Upper lobe of left lung (tissue), 6 donors: ENCODE measurements at regions not wholly inside any gene's neighbourhood (a gene's known extent, or its start where the extent isn't known, plus 50 kb on each side); places are given as distances from the start of the nearest gene placed in this dataset.

ENCODE experiments used
- ATAC-seq, 2 donors: fragments of 200-7000 bp; cut with Tn5 transposase; one replicate each; pipeline ENCODE4 v1.9.1; 2022; ENCODE audit warnings: mild to moderate bottlenecking in 2 of 2, moderate library complexity in 2 of 2; ENCODE audit not compliant: low FRiP score in 2 of 2
- DNase-seq, 2 donors: peaks; one replicate each; pipeline ENCODE4 v3.0.0-alpha.2; 2019 to 2020
- H3K27ac ChIP-seq, 4 donors: fragments of 200-600 bp; sonication (generic); one replicate each; pipeline ENCODE4 v1.5.1; 2016 to 2019
- H3K27me3 ChIP-seq, 4 donors: fragments of 200-600 bp; sonication (generic); one replicate each; pipeline ENCODE4 v1.5.1; 2017 to 2019
- H3K36me3 ChIP-seq, 4 donors: fragments of 200-600 bp; sonication (generic); one replicate each; pipeline ENCODE4 v1.5.1; 2016 to 2019
- H3K4me1 ChIP-seq, 4 donors: fragments of 200-600 bp; sonication (generic); one replicate each; pipeline ENCODE4 v1.5.1; 2018 to 2019
- H3K4me3 ChIP-seq, 4 donors: fragments of 200-600 bp; sonication (generic); one replicate each; pipeline ENCODE4 v1.5.1; 2017 to 2019; ENCODE audit warnings: mild to moderate bottlenecking in 2 of 4, moderate library complexity in 1 of 4
- H3K9me3 ChIP-seq, 4 donors: fragments of 200-600 bp; sonication (generic); one replicate each; pipeline ENCODE4 v1.5.1; 2018 to 2019
- CTCF ChIP-seq, 6 experiments: fragments of 450-650 bp in 4 of 6; fragments of 200-600 bp in 2 of 6; sonication (generic) in 2 of 6; IDR thresholded peaks; one replicate each; pipeline ENCODE4 v1.5.1; 2016 to 2019; ENCODE audit warnings: antibody characterized with exemption in 6 of 6
- EP300 ChIP-seq, 4 donors: sonication (generic); formaldehyde crosslinking; IDR thresholded peaks; one replicate each; pipeline ENCODE4 v1.5.1; 2017; ENCODE audit warnings: antibody characterized with exemption in 4 of 4, control low read depth in 2 of 4
- POLR2A ChIP-seq, 4 donors: fragments of 450-650 bp; IDR thresholded peaks; one replicate each; pipeline ENCODE4 v1.5.1; 2016 to 2017; ENCODE audit warnings: antibody characterized with exemption in 4 of 4, mild to moderate bottlenecking in 2 of 4
- POLR2AphosphoS5 ChIP-seq, 2 donors: sonication (generic); formaldehyde crosslinking; IDR thresholded peaks; one replicate each; pipeline ENCODE4 v1.5.1; 2017; ENCODE audit warnings: antibody characterized with exemption in 2 of 2
- WGBS, 2 donors: methylation state at CpG; one replicate each; pipeline ENCODE4 v1.1.5; 2017 to 2018; 5-methylcytosine and 5-hydroxymethylcytosine counted together
- donor health status: DM: no; HTN: no; CAD: no; lungs with moderate emphysema.
- donor health status: DM: no; HTN: yes; CAD: no; lungs with severe emphysema.

DNA sequence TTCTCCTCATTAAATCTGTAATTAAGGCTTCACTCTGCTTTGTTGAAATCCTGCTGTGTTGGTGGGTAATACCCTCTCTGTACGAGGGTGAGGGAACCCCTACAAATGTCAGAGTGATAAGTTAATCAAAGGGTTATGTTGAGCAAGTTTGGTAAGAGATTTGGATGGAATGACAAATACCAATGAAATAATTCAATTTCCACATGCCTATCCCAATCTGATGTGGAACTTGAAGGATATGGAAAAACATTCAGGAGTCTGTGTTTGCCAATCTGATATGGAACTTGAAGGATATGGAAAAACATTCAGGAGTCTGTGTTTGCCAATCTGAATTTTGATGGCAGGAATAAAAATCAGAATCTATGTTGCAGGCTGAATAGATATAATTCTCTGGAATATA, 910.2 kb downstream of the TUSC7 start:
- H3K27ac ChIP-seq, result no peak overlapping the region
- DNase-seq (no peak), ATAC-seq (no peak)
- H3K36me3 ChIP-seq, result no peaks in the 10 kb centered on the region
- no peak overlapping the region for H3K4me3 ChIP-seq
- WGBS, 2 donors, result 65 to 71% methylated on average over 1 of the region's 1 CpG
- no peak for TF ChIP-seq POLR2A (IDR thresholded peaks at IDR 0.05)
- no peak for TF ChIP-seq CTCF (IDR thresholded peaks at IDR 0.05)
- no peak for TF ChIP-seq EP300 (IDR thresholded peaks at IDR 0.05)
- no peak for TF ChIP-seq POLR2AphosphoS5 (IDR thresholded peaks at IDR 0.05)
- no peaks in the 10 kb centered on the region for H3K27me3 ChIP-seq
- H3K4me1 ChIP-seq, result peaks cover 0 to 3% (median 0%) of the 10 kb centered on the region in 4 donors
- no peaks in the 10 kb centered on the region for H3K9me3 ChIP-seq

- DNase-seq, result no peak
- peaks cover 0 to 3% (median 0%) of the 10 kb centered on the region in 4 donors for H3K4me1 ChIP-seq
- TF ChIP-seq POLR2A (IDR thresholded peaks at IDR 0.05) (no peak), CTCF (IDR thresholded peaks at IDR 0.05) (no peak), EP300 (IDR thresholded peaks at IDR 0.05) (no peak), POLR2AphosphoS5 (IDR thresholded peaks at IDR 0.05) (no peak)
- H3K27me3 ChIP-seq, result no peaks in the 10 kb centered on the region
- no peak overlapping the region for H3K27ac ChIP-seq
- no peak overlapping the region for H3K4me3 ChIP-seq
- WGBS, 2 donors, result 72 to 79% methylated on average over 4 of the region's 4 CpGs
- no peaks in the 10 kb centered on the region for H3K36me3 ChIP-seq
- H3K9me3 ChIP-seq, result no peaks in the 10 kb centered on the region
- no peak for ATAC-seq
These were observed 912.7 kb downstream of the TUSC7 start for GRCh38 chr3:117622171-117622841.

- Histone ChIP-seq H3K9me3 (no peaks in the 10 kb centered on the region), H3K27me3 (no peaks in the 10 kb centered on the region), H3K4me1 (peaks cover 0 to 11% (median 6%) of the 10 kb centered on the region in 4 donors), H3K4me3 (no peak overlapping the region), H3K36me3 (no peaks in the 10 kb centered on the region), H3K27ac (no peak overlapping the region)
- 71 to 86% methylated on average over 3 of the region's 3 CpGs for WGBS, 2 donors
- no peak for TF ChIP-seq POLR2A (IDR thresholded peaks at IDR 0.05)
- TF ChIP-seq EP300 (IDR thresholded peaks at IDR 0.05), result no peak
- no peak for TF ChIP-seq POLR2AphosphoS5 (IDR thresholded peaks at IDR 0.05)
- no peak for TF ChIP-seq CTCF (IDR thresholded peaks at IDR 0.05)
- ATAC-seq (no peak), DNase-seq (no peak)
These were observed 914.8 kb downstream of the TUSC7 start for GRCh38 chr3:117624424-117624823.

- TF ChIP-seq CTCF (IDR thresholded peaks at IDR 0.05) (no peak), EP300 (IDR thresholded peaks at IDR 0.05) (no peak), POLR2A (IDR thresholded peaks at IDR 0.05) (no peak), POLR2AphosphoS5 (IDR thresholded peaks at IDR 0.05) (no peak)
- Histone ChIP-seq H3K36me3 (no peaks in the 10 kb centered on the region), H3K27ac (no peak overlapping the region), H3K4me3 (no peak overlapping the region), H3K4me1 (peaks cover 0 to 15% (median 6%) of the 10 kb centered on the region in 4 donors), H3K27me3 (no peaks in the 10 kb centered on the region), H3K9me3 (no peaks in the 10 kb centered on the region)
- no peak for DNase-seq
- ATAC-seq, result no peak
These were observed 915.6 kb downstream of the TUSC7 start for GRCh38 chr3:117625174-117625573.

- Histone ChIP-seq H3K27ac (no peak overlapping the region), H3K4me3 (no peak overlapping the region), H3K9me3 (no peaks in the 10 kb centered on the region), H3K27me3 (no peaks in the 10 kb centered on the region), H3K4me1 (peaks cover 0 to 15% (median 6%) of the 10 kb centered on the region in 4 donors), H3K36me3 (no peaks in the 10 kb centered on the region)
- no peak for DNase-seq
- ATAC-seq, result no peak
- WGBS, 2 donors, result 31 to 36% methylated on average over 2 of the region's 2 CpGs
- TF ChIP-seq POLR2A (IDR thresholded peaks at IDR 0.05) (no peak), EP300 (IDR thresholded peaks at IDR 0.05) (no peak), CTCF (IDR thresholded peaks at IDR 0.05) (no peak), POLR2AphosphoS5 (IDR thresholded peaks at IDR 0.05) (no peak)
These were observed 917.0 kb downstream of the TUSC7 start for GRCh38 chr3:117626577-117626976.
